Epithelial cell of proximal tubule (primary cell): ENCODE measurements at regions not wholly inside any gene's neighbourhood (a gene's known extent, or its start where the extent isn't known, plus 50 kb on each side); places are given as distances from the start of the nearest gene placed in this dataset.

Experiments used
- DNase-seq: peaks from one replicate; pipeline ENCODE4 v3.0.0-alpha.2; 2011; ENCODE audit warnings: low read depth
- H3K4me3 ChIP-seq: 2 replicates; pipeline ENCODE4 v1.5.1; 2011; ENCODE audit warnings: low read depth, mild to moderate bottlenecking, low read length
- CTCF ChIP-seq: conservative IDR thresholded peaks from 2 replicates; pipeline ENCODE4 v1.5.1; 2012; ENCODE audit warnings: low read depth, mild to moderate bottlenecking, low read length

GRCh38 chr4:82181789-82182188 is 192.0 kb downstream of the HNRNPD start:
- DNase-seq, result no peak
- H3K4me3 ChIP-seq, result no peak overlapping the region
- no peak for TF ChIP-seq CTCF

DNA sequence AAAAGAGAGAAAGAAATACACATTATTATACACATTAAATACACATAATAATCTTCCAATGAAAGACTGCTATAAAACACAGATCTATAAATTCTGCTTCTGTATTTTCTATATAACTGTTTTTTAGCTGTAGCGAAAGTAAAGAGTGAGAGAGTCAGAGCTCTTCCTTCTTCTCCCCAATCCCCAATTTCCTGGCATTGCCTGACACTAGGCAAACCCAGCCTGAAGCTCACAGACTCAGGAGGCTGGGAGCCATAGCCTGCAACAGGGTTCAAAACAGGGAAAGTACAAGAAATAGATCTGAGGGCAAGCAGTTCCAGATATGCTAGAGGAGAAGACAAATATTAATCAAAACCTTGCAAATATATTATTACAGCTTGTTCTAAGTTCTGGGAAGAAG is 201.6 kb downstream of the HNRNPD start:
- no peak for DNase-seq
- no peak overlapping the region for H3K4me3 ChIP-seq
- no peak for TF ChIP-seq CTCF

DNA sequence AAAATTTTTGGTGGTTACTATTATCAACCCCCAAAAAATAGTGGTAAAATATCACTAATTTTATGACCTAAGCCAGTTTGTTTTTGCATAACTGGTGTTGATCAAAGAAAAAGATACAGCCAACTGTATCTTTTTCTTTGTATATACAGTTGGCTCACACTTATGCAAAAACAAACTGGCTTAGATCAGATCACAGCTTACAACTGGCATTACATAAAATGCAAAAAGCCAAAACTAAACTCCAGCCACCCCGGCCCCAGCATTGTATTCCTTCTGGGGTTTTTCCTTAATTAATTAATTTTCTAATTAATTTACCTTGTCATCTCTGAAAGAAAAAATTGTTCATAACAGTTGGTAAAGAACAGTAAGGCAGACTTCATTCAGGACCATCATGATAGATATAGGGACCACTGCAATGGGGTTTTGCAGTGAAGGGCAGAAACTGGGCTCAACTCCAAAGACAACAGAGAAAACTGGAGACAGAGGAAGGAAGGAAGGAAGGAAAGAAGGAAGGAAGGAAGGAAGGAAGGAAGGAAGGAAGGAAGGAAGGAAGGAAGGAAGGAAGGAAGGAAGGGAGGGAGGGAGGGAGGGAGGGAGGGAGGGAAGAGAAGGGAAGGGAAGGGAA is 202.1 kb downstream of the HNRNPD start:
- no peak for TF ChIP-seq CTCF
- H3K4me3 ChIP-seq, result no peak overlapping the region
- no peak for DNase-seq

DNA sequence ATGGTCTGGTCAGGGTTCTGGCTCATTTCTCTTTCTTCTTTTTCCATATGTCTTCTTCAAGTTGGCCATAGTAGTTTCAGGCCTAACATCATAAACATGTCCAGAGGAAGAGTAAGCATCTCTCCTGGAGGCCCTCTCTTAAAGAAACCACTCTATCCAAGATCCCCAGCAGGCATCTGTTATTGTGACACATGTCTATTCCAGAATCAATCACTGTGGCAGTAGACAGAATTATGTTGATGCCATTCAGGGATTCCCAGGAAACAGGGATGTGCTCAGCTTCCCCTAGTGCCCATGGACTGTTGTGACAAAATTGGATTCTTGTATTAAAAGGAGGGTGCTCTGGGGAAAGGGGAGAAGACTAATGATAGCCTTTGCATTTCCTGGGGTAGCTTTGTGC is 224.0 kb downstream of the HNRNPD start:
- TF ChIP-seq CTCF, result no peak
- H3K4me3 ChIP-seq, result no peak overlapping the region
- DNase-seq, result no peak

- DNase-seq, result no peak
- TF ChIP-seq CTCF, result no peak
- no peak overlapping the region for H3K4me3 ChIP-seq
These were observed 227.9 kb downstream of the HNRNPD start for GRCh38 chr4:82145850-82146249.

DNA sequence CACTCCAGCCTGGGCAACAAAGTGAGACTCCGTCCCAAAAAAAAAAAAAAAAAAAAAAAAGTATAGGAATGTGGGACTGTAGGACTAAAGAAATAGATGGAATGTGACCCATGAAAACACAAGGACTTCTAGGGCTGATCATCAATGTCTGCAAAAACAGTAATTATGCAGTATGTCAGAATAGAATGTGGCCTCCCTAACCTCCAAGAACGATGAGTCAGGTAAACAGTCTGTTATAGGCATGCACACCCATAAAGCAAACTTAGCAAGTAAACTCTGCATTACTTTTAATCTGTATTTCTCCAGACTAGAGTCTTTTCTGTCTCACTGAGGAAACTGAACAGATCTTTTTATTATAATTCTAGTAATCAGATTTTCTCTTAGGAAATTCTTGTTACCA is 233.4 kb downstream of the HNRNPD start:
- H3K4me3 ChIP-seq, result no peak overlapping the region
- DNase-seq, result no peak
- no peak for TF ChIP-seq CTCF

DNA sequence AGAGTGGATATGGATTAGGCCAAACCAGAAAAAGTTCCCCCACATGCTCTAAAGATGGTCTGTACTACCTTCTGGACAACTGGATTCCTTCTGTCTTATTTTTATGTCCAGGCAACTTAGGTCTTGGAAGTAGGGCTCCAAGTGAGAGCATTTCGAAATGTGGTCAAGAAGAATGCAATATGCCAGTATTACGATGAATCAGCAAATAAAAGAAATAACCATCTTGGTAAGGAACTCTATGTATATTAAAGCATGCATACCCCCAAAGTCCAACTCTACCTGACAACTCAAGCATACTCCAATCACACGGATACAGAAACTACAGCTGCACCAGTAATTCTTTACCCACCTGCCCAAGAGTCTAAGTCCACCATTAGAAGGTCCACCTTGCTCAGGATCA is 234.5 kb downstream of the HNRNPD start:
- TF ChIP-seq CTCF, result no peak
- H3K4me3 ChIP-seq, result no peak overlapping the region
- DNase-seq, result no peak
